Body of pancreas (tissue), 4 donors: ENCODE measurements at regions not wholly inside any gene's neighbourhood (a gene's known extent, or its start where the extent isn't known, plus 50 kb on each side); places are given as distances from the start of the nearest gene placed in this dataset.
"Not testable (repeated sequence)": the region's sequence is repeated elsewhere in the genome, so short reads cannot be mapped to it uniquely, and the experiment has no call there.

ENCODE experiments used
- POLR2A ChIP-seq, 3 donors: fragments of 450-650 bp; IDR thresholded peaks; one replicate each; pipeline ENCODE4 v1.6.1; 2016; ENCODE audit warnings: antibody characterized with exemption in 3 of 3, mild to moderate bottlenecking in 2 of 3
- TF ChIP-seq, protein P1 (sequence below), 7 experiments: fragments of 450-650 bp in 4 of 7; fragments of 200-600 bp in 3 of 7; sonication (generic) in 3 of 7; IDR thresholded peaks; one replicate each; pipeline ENCODE4 v1.5.1; 2016 to 2019; ENCODE audit warnings: antibody characterized with exemption in 7 of 7

- TF ChIP-seq, protein P1, sequence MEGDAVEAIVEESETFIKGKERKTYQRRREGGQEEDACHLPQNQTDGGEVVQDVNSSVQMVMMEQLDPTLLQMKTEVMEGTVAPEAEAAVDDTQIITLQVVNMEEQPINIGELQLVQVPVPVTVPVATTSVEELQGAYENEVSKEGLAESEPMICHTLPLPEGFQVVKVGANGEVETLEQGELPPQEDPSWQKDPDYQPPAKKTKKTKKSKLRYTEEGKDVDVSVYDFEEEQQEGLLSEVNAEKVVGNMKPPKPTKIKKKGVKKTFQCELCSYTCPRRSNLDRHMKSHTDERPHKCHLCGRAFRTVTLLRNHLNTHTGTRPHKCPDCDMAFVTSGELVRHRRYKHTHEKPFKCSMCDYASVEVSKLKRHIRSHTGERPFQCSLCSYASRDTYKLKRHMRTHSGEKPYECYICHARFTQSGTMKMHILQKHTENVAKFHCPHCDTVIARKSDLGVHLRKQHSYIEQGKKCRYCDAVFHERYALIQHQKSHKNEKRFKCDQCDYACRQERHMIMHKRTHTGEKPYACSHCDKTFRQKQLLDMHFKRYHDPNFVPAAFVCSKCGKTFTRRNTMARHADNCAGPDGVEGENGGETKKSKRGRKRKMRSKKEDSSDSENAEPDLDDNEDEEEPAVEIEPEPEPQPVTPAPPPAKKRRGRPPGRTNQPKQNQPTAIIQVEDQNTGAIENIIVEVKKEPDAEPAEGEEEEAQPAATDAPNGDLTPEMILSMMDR (IDR thresholded peaks at IDR 0.05), result not testable (repeated sequence)
- TF ChIP-seq POLR2A (IDR thresholded peaks at IDR 0.05), result not testable (repeated sequence)
Measured at GRCh38 chr15:20614549-20614948, 72.9 kb upstream of the GOLGA6L6 start.
